Naive B cell (primary cell): ENCODE measurements at regions not wholly inside any gene's neighbourhood (a gene's known extent, or its start where the extent isn't known, plus 50 kb on each side); places are given as distances from the start of the nearest gene placed in this dataset.

Source experiments
- ATAC-seq, 2 donors: fragments of 150-1000 bp; cut with Tn5 transposase; 2 replicates each; pipeline ENCODE4 v1.10.0; 2021; ENCODE audit warnings: low read depth in 2 of 2, mild to moderate bottlenecking in 2 of 2, moderate library complexity in 2 of 2
- DNase-seq: peaks from one replicate; pipeline ENCODE4 v3.0.0; 2022
- H3K27ac Mint-ChIP-seq, 6 donors: one replicate each; pipeline ENCODE4 v1.8.0; 2020 to 2022; ENCODE audit warnings: mild to moderate bottlenecking in 6 of 6, mixed read lengths in 6 of 6, moderate library complexity in 5 of 6, inconsistent platforms in 2 of 6
- H3K27me3 Mint-ChIP-seq, 3 donors: one replicate each; pipeline ENCODE4 v1.8.0; 2021 to 2022; ENCODE audit warnings: mixed read lengths in 3 of 3, mild to moderate bottlenecking in 1 of 3
- H3K36me3 Mint-ChIP-seq, 2 donors: one replicate each; pipeline ENCODE4 v1.8.0; 2020 to 2022; ENCODE audit warnings: mixed read lengths in 2 of 2, inconsistent platforms in 1 of 2, mild to moderate bottlenecking in 1 of 2
- H3K4me1 Mint-ChIP-seq, 3 donors: one replicate each; pipeline ENCODE4 v1.8.0; 2020 to 2022; ENCODE audit warnings: mixed read lengths in 3 of 3, inconsistent platforms in 1 of 3, mild to moderate bottlenecking in 1 of 3, moderate library complexity in 1 of 3
- H3K4me3 Mint-ChIP-seq, 8 donors: one replicate each; pipeline ENCODE4 v1.8.0; 2020 to 2022; ENCODE audit warnings: mild to moderate bottlenecking in 8 of 8, mixed read lengths in 8 of 8, moderate library complexity in 8 of 8, inconsistent platforms in 2 of 8
- H3K9me3 Mint-ChIP-seq, 7 donors: one replicate each; pipeline ENCODE4 v1.8.0; 2020 to 2022; ENCODE audit warnings: mixed read lengths in 7 of 7, mild to moderate bottlenecking in 5 of 7, inconsistent platforms in 2 of 7, moderate library complexity in 1 of 7

- Mint-ChIP-seq H3K27me3 (peaks cover 16 to 54% (median 29%) of the 10 kb centered on the region in 3 donors), H3K4me1 (peaks cover 9 to 36% (median 22%) of the 10 kb centered on the region in 3 donors), H3K27ac (no peak overlapping the region), H3K4me3 (peak overlapping the region in 1 of 8 donors; percentile 56), H3K36me3 (peaks cover 7 to 18% of the 10 kb centered on the region in 2 donors), H3K9me3 (peaks cover 2 to 16% (median 5%) of the 10 kb centered on the region in 7 donors)
- no peak for ATAC-seq
- DNase-seq, result no peak
These were observed 153.9 kb upstream of the IER5L start for GRCh38 chr9:129331772-129332500.

GRCh38 chr9:129331493-129331765 is 153.4 kb upstream of the IER5L start:
- H3K27me3 Mint-ChIP-seq, result peaks cover 16 to 49% (median 24%) of the 10 kb centered on the region in 3 donors
- no peak for DNase-seq
- peaks cover 2 to 16% (median 5%) of the 10 kb centered on the region in 7 donors for H3K9me3 Mint-ChIP-seq
- no peak overlapping the region for H3K4me3 Mint-ChIP-seq
- H3K36me3 Mint-ChIP-seq, result peaks cover 7 to 18% of the 10 kb centered on the region in 2 donors
- H3K4me1 Mint-ChIP-seq, result peaks cover 9 to 32% (median 17%) of the 10 kb centered on the region in 3 donors
- no peak for ATAC-seq
- no peak overlapping the region for H3K27ac Mint-ChIP-seq

GRCh38 chr9:129330711-129331492 is 152.8 kb upstream of the IER5L start:
- H3K9me3 Mint-ChIP-seq, result peaks cover 2 to 16% (median 5%) of the 10 kb centered on the region in 7 donors
- DNase-seq (no peak), ATAC-seq (peak in 1 of 2 donors; percentile 25)
- H3K4me3 Mint-ChIP-seq, result no peak overlapping the region
- H3K4me1 Mint-ChIP-seq, result peaks cover 9 to 26% (median 11%) of the 10 kb centered on the region in 3 donors
- H3K27ac Mint-ChIP-seq, result no peak overlapping the region
- H3K27me3 Mint-ChIP-seq, result peaks cover 16 to 43% (median 19%) of the 10 kb centered on the region in 3 donors
- peaks cover 7 to 18% of the 10 kb centered on the region in 2 donors for H3K36me3 Mint-ChIP-seq

GRCh38 chr9:129328355-129329042 is 150.4 kb upstream of the IER5L start:
- peaks cover 7 to 12% of the 10 kb centered on the region in 2 donors for H3K36me3 Mint-ChIP-seq
- peaks cover 2 to 19% (median 7%) of the 10 kb centered on the region in 3 donors for H3K27me3 Mint-ChIP-seq
- H3K4me3 Mint-ChIP-seq, result no peak overlapping the region
- no peak for DNase-seq
- H3K27ac Mint-ChIP-seq, result peak overlapping the region in 1 of 6 donors; percentile 36
- peak in 1 of 2 donors; percentile 30 for ATAC-seq
- H3K9me3 Mint-ChIP-seq, result peaks cover 0 to 16% (median 5%) of the 10 kb centered on the region in 7 donors
- peaks cover 0 to 10% (median under 1%) of the 10 kb centered on the region in 3 donors for H3K4me1 Mint-ChIP-seq

- Mint-ChIP-seq H3K27ac (no peak overlapping the region), H3K36me3 (peaks cover 7 to 11% of the 10 kb centered on the region in 2 donors), H3K4me1 (peaks cover 0 to 9% (median 0%) of the 10 kb centered on the region in 3 donors), H3K4me3 (peak overlapping the region in 1 of 8 donors; percentile 66), H3K27me3 (peaks cover 0 to 13% (median 7%) of the 10 kb centered on the region in 3 donors), H3K9me3 (peaks cover 0 to 16% (median 5%) of the 10 kb centered on the region in 7 donors)
- DNase-seq (no peak), ATAC-seq (no peak)
These were observed 149.7 kb upstream of the IER5L start for GRCh38 chr9:129327552-129328328.

- H3K27me3 Mint-ChIP-seq, result peaks cover 0 to 4% (median 2%) of the 10 kb centered on the region in 3 donors
- H3K9me3 Mint-ChIP-seq, result peaks cover 0 to 13% (median 5%) of the 10 kb centered on the region in 7 donors
- no peak for DNase-seq
- no peak overlapping the region for H3K4me3 Mint-ChIP-seq
- peaks cover 0 to 9% (median 0%) of the 10 kb centered on the region in 3 donors for H3K4me1 Mint-ChIP-seq
- ATAC-seq, result no peak
- H3K27ac Mint-ChIP-seq, result no peak overlapping the region
- peaks cover 4 to 11% of the 10 kb centered on the region in 2 donors for H3K36me3 Mint-ChIP-seq
These were observed 148.3 kb upstream of the IER5L start for GRCh38 chr9:129326061-129327005.

- no peaks in the 10 kb centered on the region for H3K36me3 Mint-ChIP-seq
- H3K4me1 Mint-ChIP-seq, result peaks cover 8 to 15% (median 12%) of the 10 kb centered on the region in 3 donors
- H3K27ac Mint-ChIP-seq, result peak overlapping the region in 1 of 6 donors; percentile 26
- H3K4me3 Mint-ChIP-seq, result no peak overlapping the region
- H3K9me3 Mint-ChIP-seq, result no peaks in the 10 kb centered on the region
- no peak for DNase-seq
- no peak for ATAC-seq
- H3K27me3 Mint-ChIP-seq, result peaks cover 0 to 11% (median 8%) of the 10 kb centered on the region in 3 donors
These were observed 146.9 kb upstream of the IER5L start for GRCh38 chr9:129324808-129325502.

- no peak overlapping the region for H3K27ac Mint-ChIP-seq
- no peak for DNase-seq
- no peak overlapping the region for H3K4me3 Mint-ChIP-seq
- peaks cover 6 to 18% (median 8%) of the 10 kb centered on the region in 3 donors for H3K27me3 Mint-ChIP-seq
- ATAC-seq, result no peak
- H3K9me3 Mint-ChIP-seq, result no peaks in the 10 kb centered on the region
- H3K4me1 Mint-ChIP-seq, result peaks cover 8 to 17% (median 14%) of the 10 kb centered on the region in 3 donors
- H3K36me3 Mint-ChIP-seq, result no peaks in the 10 kb centered on the region
These were observed 146.0 kb upstream of the IER5L start for GRCh38 chr9:129323999-129324553.

- ATAC-seq, result no peak
- Mint-ChIP-seq H3K27ac (peak overlapping the region in 1 of 6 donors; percentile 1), H3K4me1 (peaks cover 8 to 14% (median 12%) of the 10 kb centered on the region in 3 donors), H3K9me3 (no peaks in the 10 kb centered on the region), H3K36me3 (no peaks in the 10 kb centered on the region), H3K27me3 (peaks cover 8 to 24% (median 11%) of the 10 kb centered on the region in 3 donors), H3K4me3 (no peak overlapping the region)
- no peak for DNase-seq
These were observed 145.4 kb upstream of the IER5L start for GRCh38 chr9:129323376-129323998.

GRCh38 chr9:129322641-129323375 is 144.7 kb upstream of the IER5L start:
- Mint-ChIP-seq H3K4me3 (peak overlapping the region in 1 of 8 donors; percentile 27), H3K36me3 (no peaks in the 10 kb centered on the region), H3K27me3 (peaks cover 4 to 30% (median 17%) of the 10 kb centered on the region in 3 donors), H3K4me1 (peaks cover 8 to 14% (median 9%) of the 10 kb centered on the region in 3 donors), H3K27ac (no peak overlapping the region), H3K9me3 (no peaks in the 10 kb centered on the region)
- DNase-seq, result no peak
- ATAC-seq, result no peak
